ENCODE measurements at regions not wholly inside any gene's neighbourhood (a gene's known extent, or its start where the extent isn't known, plus 50 kb on each side); places are given as distances from the start of the nearest gene placed in this dataset.
"Not testable (repeated sequence)": the region's sequence is repeated elsewhere in the genome, so short reads cannot be mapped to it uniquely, and the experiment has no call there.

DNA sequence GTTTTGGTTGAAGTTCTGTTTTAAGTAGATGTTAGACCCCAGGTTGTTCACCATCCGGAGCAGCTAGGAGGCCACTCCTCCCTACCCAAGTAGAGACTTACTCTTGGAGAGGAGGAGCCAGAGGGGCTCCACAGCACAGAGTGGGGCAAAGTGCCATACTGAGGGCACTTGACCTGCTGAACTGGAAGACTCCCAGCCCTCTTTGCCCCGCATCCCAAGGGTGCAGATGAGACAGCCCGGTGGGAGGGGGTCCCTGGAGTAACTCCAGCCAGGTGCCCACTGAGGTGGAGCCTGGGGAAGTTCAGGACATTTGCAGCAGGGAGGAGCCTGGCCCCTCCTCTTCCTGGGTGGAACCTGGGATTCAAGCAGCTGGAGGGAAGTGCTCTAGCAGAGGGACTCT, 102.1 kb upstream of the GPR6 start:
- DNase-seq (ENCODE audit: low read depth) = no peak

DNA sequence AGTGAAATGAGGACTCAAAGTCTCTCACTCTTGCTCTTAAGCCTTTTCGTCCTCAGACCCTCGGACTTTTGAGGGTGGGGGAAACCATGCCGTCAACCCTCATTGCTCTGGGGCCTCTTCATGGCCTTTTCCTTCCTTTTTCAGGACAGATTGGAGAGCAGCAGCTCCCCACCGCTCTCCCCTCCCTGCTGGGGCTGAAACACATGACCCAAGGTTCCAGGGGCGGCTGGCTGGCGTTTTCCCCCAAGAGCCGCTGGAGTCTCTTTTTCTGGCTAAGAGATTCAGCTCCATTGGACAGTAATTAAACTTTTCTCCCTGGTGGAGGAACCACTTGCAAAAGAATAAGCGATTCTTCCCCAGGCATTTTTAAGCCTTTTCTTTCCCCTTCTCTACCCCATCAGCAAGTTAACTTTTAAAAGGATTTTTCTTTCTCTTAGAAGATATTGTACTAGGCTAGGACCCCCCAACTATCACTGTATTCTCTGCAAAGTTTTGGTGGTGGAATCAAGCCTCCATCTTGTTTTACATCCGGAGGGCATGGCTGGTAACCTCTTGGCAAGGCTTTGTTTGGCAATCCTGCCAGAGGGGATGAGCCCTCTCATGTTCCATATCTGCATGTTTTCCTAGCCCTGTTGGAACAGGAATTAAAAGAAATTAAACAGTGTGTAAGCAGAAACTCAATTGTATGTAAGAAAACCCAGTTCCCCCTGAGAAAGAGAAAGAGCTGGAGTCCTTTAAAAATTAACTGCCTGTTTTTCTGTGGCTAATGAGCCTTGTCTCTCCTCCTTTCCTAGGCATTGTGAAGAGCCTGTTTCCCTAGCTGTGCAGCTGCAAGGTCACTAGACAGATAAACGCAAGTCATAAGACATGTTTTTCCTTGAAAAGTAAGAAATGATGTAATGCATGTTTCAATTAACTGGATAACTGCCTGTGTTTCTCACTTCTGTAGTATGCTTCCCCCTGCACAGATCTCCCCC, 100.8 kb upstream of the GPR6 start:
- no peak for DNase-seq (ENCODE audit: low read depth)

DNA sequence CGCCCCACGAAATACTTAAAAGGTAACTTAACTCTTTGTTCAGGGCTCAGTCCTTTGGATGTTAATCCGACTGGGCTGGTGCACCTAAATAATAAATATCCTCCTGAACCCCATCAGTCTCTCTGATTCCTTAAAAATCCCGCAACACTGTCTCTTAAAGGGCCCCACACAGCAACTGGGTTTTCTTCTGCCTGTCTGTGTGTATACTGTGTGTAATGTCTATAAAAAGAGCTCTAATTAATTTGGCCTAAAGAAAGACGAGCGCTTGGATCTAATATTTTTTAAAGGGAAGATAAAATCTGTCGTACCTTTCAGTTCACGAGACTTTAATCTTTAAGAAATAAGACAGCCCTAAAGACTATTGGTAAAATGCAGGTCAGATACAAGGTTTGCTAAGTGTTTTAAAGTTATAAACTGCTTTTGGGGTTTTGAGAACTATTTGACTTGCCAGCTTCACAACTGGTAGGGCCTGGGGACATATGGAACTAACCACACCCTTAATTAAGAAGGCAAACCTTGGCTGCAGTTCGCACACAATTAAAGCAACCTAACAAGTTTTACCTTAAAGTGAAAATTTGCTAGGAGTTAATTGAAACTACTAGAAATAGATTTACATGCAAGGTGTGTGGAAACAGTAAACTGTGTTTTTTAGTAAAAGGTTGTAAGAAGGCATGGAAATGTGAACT, 100.0 kb upstream of the GPR6 start:
- DNase-seq (ENCODE audit: low read depth) = not testable (repeated sequence)

DNA sequence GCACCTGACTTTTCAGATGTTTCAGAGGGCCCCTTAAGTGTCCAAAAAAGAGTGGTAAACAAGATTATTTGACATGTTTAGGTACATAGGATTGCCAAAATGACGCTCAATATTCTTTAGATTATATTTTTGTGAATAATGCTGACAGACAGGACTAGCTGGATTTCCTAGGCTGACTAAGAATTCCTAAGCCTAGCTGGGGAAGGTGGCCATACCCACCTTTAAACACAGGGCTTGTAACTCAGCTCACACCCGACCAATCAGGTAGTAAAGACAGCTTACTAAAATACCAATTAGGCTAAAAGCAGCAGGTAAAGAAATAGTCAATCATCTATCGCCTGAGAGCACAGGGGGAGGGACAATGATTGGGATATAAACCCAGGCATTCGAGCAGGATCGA, 99.0 kb upstream of the GPR6 start:
- DNase-seq (ENCODE audit: low read depth) = not testable (repeated sequence)

DNA sequence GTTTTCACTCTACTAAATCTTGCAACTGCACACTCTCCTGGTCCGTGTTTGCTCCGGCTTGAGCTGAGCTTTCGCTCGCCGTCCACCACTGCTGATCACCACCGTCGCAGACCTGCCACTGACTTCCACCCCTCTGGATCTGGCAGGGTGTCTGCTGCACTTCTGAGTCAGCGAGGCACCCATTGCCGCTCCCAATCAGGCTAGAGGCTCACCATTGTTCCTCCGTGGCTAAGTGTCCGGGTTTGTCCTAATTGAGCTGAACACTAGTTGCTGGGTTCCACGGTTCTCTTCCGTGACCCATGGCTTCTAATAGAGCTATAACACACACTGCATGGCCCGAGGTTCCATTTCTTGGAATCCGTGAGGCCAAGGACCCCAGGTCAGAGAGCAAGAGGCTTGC, 98.6 kb upstream of the GPR6 start:
- DNase-seq (ENCODE audit: low read depth) = no peak

DNA sequence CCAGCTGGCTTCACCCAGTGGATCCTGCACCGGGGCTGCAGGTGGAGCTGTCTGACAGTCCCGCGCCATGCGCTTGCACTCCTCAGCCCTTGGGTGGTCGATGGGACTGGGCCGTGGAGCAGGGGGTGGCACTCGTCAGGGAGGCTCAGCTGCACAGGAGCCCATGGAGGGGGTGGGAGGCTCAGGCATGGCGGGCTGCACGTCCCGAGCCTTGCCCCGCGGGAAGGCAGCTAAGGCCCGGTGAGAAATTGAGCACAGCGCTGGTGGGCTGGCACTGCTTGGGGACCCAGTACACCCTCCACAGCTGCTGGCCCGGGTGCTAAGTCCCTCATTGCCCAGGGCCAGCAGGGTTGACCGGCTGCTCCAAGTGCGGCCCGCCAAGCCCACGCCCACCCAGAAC, 97.0 kb upstream of the GPR6 start:
- not testable (repeated sequence) for DNase-seq (ENCODE audit: low read depth)

DNA sequence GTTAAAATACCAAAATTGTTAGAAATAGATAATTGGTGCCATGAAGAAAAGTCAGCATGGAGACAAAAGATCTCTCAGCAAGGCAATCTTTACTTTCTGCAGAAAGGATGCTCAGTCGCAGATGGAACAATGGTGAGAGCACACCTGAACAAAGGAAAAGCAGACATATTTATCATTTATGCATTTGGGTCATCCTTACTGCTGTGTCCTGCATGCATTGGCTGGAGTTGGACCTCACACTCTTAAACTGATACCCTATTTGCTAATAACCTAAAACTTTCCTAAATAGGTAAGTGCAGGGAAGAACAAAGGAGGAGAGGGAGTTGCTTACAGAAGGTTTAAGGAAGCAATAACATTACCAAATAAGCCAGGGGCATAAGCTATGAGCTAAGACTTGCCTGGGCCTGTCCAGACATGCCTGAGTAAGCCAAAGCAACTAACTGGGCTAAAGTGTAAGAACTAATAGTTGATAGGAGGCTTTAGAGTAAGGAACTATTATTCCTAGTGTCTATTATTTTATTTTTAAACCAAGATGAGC, 96.1 kb upstream of the GPR6 start:
- DNase-seq (ENCODE audit: low read depth) = not testable (repeated sequence)

DNA sequence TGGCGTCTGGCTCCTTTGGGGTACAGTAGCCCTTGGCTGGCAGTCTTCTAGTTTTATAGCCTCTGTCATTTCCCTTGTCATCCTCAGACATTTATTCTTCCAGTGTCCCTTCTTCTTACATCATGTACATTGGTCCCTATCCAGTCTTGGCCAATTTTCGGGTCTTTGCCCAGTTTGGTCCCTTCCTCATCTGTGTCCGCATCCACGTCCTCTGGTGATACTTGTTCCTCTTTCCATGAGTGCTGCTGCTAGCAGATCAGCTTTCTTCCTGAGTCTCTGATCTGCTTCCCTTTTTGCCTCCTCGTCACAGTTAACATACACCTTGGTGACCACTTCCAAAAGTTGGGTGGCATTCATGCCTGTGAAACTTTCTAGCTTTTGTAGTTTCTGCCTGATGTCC, 86.2 kb upstream of the GPR6 start:
- no peak for DNase-seq (ENCODE audit: low read depth)

DNA sequence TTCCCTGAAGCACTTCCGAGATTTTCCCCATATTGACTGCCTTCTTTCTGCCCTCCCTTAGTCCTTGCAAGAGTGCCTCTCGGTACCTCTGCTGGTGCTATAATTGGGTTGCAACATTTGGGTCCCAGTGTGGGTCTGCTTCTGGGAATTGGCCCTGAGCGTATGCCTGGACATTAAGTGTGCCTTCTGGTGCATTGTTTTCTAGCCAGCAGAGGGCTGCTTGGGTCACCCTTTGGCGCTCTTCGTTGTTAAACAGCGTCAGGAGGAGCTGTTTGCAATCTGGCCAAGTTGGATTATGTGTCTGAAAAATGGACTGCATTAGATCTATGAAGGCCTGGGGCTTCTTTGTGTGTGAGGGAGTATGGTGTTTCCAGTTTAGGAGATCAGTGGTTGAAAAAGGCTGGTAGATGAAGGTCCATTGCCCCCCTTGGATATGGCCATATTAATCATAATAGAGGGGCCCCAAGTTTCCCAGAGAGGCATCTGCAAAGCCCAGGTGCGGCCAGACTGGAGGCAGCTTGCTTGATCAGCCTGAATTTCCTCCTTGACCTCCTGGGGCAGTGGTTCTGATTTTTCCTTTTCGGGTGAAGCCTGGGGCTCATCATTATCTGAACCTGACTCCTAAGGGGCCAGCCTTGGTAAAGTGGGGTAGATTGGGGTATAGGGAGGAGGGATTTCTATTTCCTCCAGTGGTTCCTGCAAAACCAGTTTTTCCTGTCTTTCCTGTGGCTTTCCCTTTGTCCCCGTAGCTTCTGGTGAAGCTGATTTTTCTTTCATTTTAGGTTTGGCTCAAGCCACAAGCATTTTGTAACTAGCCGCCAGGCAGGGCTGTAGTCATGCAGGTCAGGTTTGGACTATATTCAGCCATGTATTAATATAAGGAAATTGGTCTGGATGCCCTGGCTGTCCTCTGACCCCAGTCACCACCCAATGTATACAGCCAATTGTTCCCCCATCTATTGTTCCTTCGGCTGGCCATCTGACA, 85.4 kb upstream of the GPR6 start:
- peak; percentile 18 for DNase-seq (ENCODE audit: low read depth)

DNA sequence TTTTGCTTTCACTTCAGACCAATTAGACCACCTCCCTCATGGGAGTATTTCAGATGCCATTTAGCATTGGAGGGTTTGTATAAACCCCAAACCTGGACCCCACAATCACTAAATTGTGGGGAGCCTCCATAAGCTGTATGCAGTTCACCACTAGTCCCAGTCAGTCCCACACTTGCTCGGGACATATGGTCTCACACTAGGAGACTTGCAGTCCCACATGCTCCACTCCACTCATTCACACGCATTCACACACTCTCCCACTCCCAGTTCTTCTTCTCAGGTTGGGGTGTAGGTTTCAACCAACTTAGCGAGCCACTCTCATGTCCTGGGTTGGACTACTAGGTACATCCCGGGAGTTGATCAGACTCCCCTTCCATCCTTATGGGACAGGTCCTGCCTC, 84.5 kb upstream of the GPR6 start:
- DNase-seq (ENCODE audit: low read depth) = no peak

DNA sequence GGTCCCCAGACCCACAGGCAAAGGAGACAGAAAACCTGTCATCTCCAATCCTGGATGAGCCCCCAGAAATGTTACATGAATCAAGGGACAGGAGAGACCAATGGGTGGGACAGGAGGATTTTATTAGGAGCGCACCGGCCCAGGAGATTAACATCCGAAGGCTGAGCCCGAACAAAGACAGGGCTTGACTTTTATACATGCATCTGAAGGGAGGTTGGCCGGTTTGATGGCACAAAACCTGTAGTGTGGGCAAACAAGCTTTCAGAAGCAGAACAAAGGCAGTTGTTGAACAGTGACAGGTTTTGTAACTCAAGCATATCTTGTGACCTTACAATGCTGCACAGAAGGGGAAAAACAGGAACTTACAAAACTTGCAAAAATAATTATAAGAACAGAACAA, 83.9 kb upstream of the GPR6 start:
- no peak for DNase-seq (ENCODE audit: low read depth)

DNA sequence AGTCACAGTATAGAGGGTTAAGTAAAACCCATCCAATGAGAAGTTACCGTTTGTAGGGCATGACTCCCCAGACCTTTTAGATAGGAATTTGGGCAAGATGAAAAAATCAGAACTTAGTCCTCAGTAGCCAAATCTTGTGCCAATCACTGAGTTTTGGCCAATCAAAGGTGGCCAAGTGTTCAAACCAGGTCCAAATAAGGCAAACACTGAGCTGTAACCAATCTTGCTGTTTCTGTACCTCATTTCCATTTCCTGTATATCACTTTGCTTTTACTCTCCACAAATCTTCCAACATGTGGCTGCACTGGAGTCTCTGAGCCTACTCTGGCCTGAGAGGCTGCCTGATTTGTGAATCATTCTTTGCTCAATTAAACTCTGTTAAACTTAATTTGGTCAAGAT, 81.8 kb upstream of the GPR6 start:
- peak; percentile 24 for DNase-seq (ENCODE audit: low read depth)

DNA sequence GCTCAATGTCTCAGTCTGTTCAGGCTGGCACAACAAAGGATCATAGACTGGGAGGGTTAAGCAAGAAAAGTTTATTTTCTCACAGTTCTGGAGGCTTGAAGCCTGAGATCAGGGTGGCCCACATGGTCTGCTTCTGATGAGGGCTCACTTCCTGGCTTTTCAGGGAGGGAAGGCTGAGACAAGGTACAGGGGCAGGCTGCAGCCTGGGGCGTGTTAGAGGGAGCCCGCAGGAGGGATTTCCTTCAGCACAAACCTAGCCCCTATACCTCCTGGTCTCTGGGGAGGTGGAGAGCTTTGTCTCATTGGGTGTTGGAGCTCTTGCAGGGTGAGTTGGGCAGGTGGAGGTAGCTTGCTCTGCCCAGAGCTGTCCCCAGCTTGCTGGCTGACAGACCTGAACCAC, 81.1 kb upstream of the GPR6 start:
- no peak for DNase-seq (ENCODE audit: low read depth)

DNA sequence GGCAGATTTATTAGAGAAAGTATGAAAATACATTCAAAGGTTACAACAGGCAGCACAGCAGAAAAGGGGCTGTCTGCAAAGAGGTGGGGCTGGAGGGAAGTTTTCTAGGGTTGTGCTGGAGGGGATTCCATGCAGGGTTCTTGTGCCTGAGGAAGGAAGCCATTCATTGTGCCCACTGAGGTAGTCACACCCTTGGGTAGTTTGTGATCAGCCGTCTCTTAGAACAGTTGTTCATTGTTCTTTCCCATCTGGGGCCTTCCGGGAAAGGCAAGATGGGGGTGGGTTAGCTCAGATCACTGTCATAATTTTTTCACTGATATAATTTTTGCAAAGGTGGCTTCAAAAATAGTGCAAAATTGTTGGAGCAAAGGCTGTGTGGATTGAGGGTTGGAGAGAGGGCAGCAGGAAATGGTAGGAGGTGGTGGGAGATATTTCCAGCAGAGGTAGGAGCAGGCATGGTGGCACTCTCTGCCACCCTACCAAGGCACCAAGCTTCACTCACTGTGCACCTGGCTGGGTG, 80.5 kb upstream of the GPR6 start:
- no peak for DNase-seq (ENCODE audit: low read depth)

DNA sequence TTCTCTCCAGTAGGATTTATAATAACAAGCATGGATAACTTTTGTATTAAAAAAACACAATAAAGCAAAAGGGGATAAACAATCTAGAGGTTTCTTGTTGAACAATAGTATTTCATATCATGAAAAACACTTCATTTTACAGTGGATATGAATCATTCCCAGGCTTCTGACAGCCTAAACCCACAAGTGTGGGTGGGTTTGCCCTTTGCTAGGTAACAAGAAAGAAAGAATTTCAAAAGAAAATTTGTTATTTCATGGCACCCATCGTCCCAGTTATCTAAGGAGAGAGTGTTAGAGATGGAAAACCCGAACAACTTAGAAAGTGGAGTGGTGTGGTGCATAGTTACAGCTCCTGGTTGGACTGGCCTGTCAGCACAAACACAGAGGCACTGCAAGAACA, 76.1 kb upstream of the GPR6 start:
- DNase-seq (ENCODE audit: low read depth) = no peak

DNA sequence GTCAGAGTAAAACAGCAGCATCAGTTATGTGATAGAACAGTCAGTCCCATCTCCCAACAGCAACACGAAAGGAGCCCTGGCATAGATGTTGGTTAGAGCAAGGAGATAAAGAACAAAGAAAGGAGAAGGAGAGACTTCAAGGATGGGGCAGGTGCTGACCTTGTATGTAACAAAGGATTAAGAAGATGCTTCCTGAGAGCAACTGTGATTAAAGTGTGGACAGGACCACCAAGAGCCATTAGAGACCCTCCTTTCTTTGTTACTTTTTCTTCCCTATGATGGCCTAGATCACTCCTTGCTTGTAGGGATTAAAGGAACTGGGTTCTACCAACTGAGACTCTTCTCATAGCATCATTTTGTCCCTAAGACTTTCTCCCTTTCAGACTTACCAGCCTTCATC, 75.2 kb upstream of the GPR6 start:
- no peak for DNase-seq (ENCODE audit: low read depth)

DNA sequence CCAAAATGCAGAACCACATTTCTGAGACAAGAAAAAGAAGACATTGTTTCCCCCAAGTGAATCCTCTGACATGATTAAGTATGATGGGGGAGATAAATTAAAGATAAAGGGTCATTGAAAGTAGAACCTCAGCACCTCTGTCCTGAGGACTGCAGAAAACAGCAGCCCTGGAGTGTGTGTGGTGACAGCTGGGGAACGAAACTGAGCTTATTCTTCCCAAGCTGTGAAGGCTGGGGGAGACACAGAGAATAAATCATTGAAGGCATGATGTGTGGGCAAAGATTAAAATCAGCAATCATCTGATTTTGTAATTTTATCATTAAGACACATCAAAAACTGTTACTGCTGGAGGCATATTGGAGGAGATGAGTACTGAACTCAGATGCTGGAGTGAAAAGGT, 67.5 kb upstream of the GPR6 start:
- no peak for DNase-seq (ENCODE audit: low read depth)

DNA sequence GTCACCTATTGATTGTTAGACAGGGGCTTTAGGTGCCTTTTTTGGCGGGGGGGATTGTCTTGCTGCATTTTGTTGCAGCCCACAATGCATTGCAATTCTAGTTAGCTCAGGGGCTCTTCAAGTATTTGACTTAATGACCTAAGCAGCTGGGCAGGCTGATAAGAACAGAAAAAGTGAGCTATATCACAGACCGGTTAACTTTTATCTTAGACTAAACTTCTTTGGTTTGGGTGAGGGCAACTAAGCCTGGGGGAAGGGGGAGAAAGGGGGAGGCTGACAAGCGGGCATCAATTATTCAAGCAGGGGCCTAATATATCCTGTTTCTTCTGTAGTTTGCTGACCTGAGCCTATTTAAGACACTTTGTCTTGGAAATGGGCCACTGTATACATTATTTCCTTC, 66.0 kb upstream of the GPR6 start:
- DNase-seq (ENCODE audit: low read depth) = no peak

DNA sequence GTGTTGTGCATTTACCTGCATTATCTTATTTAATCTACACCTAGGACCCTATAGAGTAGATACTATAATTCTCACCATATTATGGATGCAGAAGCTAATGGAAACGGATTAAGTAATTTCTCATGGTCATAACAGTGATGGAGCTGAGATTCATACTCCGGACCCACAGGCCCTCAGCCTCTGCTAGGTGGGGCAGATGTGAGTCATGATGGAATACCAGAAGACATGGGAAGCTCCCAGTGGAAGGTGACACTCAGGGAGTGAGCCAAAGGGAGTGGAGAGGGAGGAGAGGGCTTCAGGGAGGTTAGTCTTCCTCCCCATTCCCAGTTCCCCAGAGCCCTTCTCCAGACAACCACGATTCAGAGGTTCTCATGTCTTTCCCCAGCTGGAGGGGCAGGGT, 65.2 kb upstream of the GPR6 start:
- DNase-seq (ENCODE audit: low read depth) = no peak

DNA sequence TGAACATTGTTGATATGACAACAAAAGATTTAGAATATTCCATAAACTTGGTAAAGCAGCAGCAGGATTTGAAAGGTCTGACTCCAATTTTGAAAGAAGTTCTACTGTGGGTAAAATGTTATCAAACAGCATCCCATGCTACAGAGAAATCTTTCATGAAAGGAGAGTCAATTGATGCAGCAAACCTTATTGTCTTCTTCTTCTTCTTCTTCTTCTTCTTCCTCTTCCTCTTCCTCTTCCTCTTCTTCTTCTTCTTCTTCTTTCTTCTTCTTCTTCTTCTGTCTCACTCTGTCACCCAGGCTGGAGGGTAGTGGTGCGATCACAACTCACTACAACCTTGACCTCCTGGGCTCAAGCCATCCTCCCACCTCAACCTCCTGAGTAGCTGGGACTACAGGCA, 62.4 kb upstream of the GPR6 start:
- not testable (repeated sequence) for DNase-seq (ENCODE audit: low read depth)

DNA sequence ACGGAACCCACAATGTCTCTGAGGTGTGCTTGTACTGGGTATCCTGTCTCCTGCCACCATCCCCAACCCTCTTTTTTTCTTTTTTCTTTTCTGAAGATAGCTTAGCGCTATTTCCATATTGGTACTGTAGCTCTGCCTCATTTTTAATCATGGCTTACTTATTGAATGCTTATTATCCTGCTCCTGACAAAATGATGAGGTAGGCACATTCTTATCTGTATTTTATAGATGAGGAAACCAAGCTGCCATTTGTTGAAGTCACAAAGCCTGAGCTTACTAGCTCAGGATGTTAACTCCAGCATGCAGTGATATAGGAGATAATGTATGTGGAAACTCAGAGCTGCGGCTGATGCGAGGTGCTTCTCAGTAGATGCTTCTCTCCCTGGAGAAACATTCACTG, 61.4 kb upstream of the GPR6 start:
- DNase-seq (ENCODE audit: low read depth) = no peak

DNA sequence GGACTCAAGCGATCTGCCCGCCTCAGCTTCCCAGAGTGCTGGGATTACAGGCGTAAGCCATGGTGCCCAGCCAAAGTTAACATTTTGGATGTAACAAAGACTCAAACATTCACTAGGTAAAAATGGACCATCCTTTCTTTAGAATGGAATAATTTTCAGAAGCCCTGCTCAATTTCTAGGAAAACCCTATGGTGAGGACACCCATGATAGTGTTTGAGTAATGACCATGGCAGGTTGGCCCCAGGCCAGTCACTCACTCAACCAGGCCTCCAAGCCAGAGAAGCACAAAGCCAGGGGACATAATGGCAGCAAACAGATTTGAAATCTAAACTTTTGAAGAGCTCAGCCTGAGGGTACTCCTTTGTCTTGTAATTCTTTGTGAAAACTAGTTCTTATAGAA, 59.9 kb upstream of the GPR6 start:
- no peak for DNase-seq (ENCODE audit: low read depth)

All from M059J (cell line).